ENCODE measurements at regions not wholly inside any gene's neighbourhood (a gene's known extent, or its start where the extent isn't known, plus 50 kb on each side); places are given as distances from the start of the nearest gene placed in this dataset.

DNA sequence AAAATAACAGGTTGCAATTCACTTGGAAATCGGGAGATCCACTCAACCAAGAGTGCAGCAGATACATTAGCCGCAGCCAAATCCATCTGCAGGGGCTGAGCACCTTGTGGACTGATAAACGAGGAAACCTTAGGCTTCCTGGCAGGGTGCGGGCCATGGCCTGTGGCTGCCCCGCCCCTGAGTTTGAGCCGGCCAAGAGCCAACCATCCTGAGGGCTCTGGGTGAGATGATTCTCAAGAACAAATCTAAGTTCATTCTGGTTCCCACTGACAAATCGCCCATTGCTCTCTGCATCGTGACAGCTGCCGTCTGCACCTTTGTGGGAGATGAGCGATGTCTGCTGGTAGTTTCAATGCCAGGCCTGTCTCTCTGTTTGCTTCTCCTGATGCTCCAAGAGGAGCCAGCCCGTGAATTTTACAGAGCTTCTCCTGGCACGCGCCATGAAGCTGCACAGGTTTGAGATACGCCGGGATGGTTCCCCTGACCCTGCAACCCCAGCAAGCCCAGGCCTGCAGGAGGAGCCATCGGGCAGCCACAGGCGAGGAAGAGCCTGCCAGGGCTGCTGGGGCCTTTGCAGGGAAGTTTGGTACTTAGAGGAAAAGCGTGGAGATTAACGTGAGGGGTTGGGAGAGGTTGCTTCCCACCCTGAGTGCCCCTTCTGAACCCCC, 154.0 kb downstream of the OLFM1 start:
- Histone ChIP-seq H3K4me2 (ENCODE audit: insufficient read depth, low read length) (no peak overlapping the region), H3K4me3 (no peak overlapping the region), H3K9ac (ENCODE audit: insufficient read depth in 1 of 2, low read depth in 2 of 2, low read length in 2 of 2) (no peak overlapping the region), H3K36me3 (ENCODE audit: control insufficient read depth, insufficient read depth, low read length) (no peaks in the 10 kb centered on the region), H4K20me1 (replicated peaks; ENCODE audit: control insufficient read depth, insufficient read depth, low read length) (peaks cover 21% of the 10 kb centered on the region), H3K27ac (ENCODE audit: extremely low read depth, low read depth, low read length) (no peak overlapping the region), H3K9me1 (ENCODE audit: control insufficient read depth, insufficient read depth, low read length) (no peaks in the 10 kb centered on the region), H3K9me3 (replicated peaks; ENCODE audit: control insufficient read depth, insufficient read depth, low read depth, low read length) (no peaks in the 10 kb centered on the region), H3K4me1 (replicated peaks in 1 of 2; ENCODE audit: control insufficient read depth in 2 of 2, insufficient read depth in 2 of 2, low read length in 2 of 2) (no peaks in the 10 kb centered on the region), H3K27me3 (ENCODE audit: control insufficient read depth in 2 of 2, insufficient read depth in 2 of 2, low read length in 2 of 2) (peaks cover 13 to 80% of the 10 kb centered on the region in 2 experiments; a peak in 4 of 5 replicates), H3K79me2 (ENCODE audit: control insufficient read depth, insufficient read depth, low read length) (no peaks in the 10 kb centered on the region), H2AFZ (ENCODE audit: low read depth, low read length) (no peak overlapping the region)
- FAIRE-seq (no peak), DNase-seq (ENCODE audit: extremely low read depth in 1 of 4, low spot score in 3 of 4) (peak in 1 of 4 experiments; percentile 7), ATAC-seq (peak; percentile 63; the same call in 2 of the 3 replicates)
- intact Hi-C loops (cut with micrococcal nuclease) (no loop called here), in situ Hi-C loops (cut with MboI) (no loop called here)
- TF ChIP-seq SRSF1 (IDR thresholded peaks at IDR 0.05; ENCODE audit: low read depth, low read length): no peak
- 0 out of 2 replicates have a peak, but pooled peaks have one; percentile 3 for TF ChIP-seq SMC3 (conservative IDR thresholded peaks at IDR 0.05; ENCODE audit: insufficient read depth, low read depth, low read length)
- peak in 1 of 2 experiments; percentile 36; a peak in 2 of 4 replicates for TF ChIP-seq RAD21 (CRISPR knock-in tag; conservative IDR thresholded peaks at IDR 0.05 in 1 of 2, IDR thresholded peaks at IDR 0.05 in 1 of 2)
- TF ChIP-seq KLF10 (CRISPR knock-in tag; IDR thresholded peaks at IDR 0.05): no peak
- TF ChIP-seq, protein P1, sequence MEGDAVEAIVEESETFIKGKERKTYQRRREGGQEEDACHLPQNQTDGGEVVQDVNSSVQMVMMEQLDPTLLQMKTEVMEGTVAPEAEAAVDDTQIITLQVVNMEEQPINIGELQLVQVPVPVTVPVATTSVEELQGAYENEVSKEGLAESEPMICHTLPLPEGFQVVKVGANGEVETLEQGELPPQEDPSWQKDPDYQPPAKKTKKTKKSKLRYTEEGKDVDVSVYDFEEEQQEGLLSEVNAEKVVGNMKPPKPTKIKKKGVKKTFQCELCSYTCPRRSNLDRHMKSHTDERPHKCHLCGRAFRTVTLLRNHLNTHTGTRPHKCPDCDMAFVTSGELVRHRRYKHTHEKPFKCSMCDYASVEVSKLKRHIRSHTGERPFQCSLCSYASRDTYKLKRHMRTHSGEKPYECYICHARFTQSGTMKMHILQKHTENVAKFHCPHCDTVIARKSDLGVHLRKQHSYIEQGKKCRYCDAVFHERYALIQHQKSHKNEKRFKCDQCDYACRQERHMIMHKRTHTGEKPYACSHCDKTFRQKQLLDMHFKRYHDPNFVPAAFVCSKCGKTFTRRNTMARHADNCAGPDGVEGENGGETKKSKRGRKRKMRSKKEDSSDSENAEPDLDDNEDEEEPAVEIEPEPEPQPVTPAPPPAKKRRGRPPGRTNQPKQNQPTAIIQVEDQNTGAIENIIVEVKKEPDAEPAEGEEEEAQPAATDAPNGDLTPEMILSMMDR (IDR thresholded peaks at IDR 0.05 in 2 of 3, conservative IDR thresholded peaks at IDR 0.05 in 1 of 3; ENCODE audit: insufficient read depth in 2 of 3, low read depth in 1 of 3, low read length in 3 of 3): peak in 2 of 3 experiments; percentile 33 to 39; a peak in 4 of 6 replicates
- ChIA-PET CTCF (ENCODE audit: low intra/inter-chr PET ratio) (no interaction called here), POLR2A (no interaction called here)
- BruUV-seq (replicated peaks): no TSS peak
- 0% methylated on average over 18 of the region's 19 CpGs for WGBS (ENCODE audit: insufficient coverage, low coverage, missing lambda C conversion rate)

All from K562 (cell line).